ENCODE measurements at regions not wholly inside any gene's neighbourhood (a gene's known extent, or its start where the extent isn't known, plus 50 kb on each side); places are given as distances from the start of the nearest gene placed in this dataset.

- DNase-seq, result no peak
Measured at GRCh38 chr7:148950806-148951205, 66.7 kb upstream of the EZH2 start.

- no peak for DNase-seq
Measured at GRCh38 chr7:148944935-148945934, 61.1 kb upstream of the EZH2 start.

GRCh38 chr7:148941598-148942275, 57.6 kb upstream of the EZH2 start:
- peak in 7 of 51 donors; percentile 2 to 15 (median 9) for DNase-seq

GRCh38 chr7:148940702-148941597, 56.9 kb upstream of the EZH2 start:
- peak in 47 of 51 donors; percentile 18 to 87 (median 55) for DNase-seq

DNA sequence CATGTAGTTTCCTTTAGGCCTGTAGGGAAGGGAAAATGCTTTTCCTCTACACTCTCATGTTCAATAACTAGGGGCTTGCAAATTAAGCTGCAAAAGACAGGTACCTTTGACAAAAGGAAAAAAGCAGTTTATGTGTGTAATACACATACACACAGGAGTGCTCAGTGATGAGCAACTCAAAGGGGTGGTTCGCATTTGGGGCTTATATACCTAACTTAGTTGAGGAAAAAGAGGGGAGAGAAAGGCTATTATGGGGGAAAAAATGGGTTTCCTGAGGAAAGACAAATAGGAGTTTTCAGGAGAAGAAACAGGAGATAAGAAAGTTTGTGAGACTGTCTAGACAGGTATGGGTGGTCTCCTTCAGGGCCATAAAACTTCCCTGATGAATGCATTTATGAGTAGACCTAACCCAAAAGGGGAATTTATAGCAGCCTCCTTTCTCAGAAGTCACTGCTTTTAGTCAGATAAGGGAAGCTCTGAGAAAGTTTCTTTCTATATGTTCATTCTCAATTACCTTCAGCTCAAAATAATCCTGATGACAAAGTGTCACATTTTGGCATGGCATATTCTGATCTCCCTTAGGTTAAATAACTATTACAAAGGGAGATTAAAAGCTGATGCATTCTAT, 55.2 kb upstream of the EZH2 start:
- no peak for DNase-seq

DNA sequence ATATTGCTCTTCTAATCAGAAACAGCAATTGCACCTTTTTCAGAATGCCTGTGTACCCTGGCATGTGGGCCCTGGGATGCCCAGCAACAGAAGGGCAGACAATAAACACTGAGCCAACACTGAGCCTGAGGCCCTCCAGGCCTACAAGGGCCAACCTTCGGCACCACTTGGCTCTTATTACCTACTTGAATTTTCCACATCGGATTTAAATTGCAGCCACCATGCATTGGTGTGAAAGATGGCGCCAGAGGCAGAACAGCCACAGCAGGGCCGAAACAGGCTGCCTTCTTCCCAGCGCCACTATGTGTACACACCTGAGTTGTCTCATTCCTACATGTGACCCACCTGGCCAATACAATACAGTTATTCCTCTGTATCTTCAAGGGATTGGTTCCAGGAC, 51.4 kb upstream of the EZH2 start:
- no peak for DNase-seq
